ENCODE measurements at regions not wholly inside any gene's neighbourhood (a gene's known extent, or its start where the extent isn't known, plus 50 kb on each side); places are given as distances from the start of the nearest gene placed in this dataset.

DNA sequence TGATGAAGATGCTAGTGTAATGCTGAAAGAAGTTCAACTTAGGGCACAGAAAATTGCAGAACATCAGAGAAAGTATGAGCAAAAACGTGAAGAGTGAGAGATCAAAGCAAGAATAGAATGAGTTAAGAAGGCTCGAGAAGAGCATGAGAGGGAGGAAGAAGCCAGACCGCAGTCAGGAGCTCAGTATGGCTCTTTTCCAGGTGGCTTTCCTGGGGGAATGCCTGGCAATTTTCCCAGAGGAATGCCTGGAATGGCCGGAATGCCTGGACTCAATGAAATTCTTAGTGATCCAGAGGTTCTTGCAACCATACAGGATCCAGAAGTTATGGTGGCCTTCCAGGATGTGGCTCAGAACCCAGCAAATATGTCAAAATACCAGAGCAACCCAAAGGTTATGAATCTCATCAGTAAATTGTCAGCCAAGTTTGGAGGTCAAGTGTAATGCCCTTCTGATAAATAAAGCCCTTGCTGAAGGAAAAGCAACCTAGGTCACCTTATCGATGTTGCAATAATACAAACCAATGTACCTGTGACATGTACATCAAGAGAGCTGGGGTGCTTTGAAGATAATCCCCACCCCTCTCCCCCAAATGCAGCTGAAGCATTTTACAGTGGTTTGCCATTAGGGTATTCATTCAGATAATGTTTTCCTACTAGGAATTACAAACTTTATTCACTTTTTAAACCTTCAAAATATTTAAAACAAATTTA, 277.9 kb downstream of the LPIN1 start:
- peak; percentile 56 for DNase-seq (ENCODE audit: low read depth)

DNA sequence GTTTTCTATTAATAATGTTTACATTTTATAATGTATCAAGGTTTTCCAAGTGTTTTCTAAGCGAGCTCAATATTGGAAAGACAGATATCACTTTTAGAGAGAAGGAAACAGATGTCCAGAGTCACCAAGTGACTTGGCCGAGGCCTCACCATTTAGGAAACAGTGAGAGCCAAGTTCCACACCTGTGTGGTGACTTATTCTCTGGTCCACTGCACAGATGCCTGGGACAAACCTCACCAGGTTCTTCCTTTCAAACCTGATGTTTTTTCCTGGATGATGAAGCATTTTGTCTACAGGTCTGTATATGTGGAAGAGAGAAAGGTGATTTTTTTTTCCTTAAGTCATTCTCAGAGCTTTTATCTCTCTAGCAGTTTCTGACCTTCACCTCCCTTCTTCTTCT, 280.7 kb downstream of the LPIN1 start:
- no peak for DNase-seq (ENCODE audit: low read depth)

DNA sequence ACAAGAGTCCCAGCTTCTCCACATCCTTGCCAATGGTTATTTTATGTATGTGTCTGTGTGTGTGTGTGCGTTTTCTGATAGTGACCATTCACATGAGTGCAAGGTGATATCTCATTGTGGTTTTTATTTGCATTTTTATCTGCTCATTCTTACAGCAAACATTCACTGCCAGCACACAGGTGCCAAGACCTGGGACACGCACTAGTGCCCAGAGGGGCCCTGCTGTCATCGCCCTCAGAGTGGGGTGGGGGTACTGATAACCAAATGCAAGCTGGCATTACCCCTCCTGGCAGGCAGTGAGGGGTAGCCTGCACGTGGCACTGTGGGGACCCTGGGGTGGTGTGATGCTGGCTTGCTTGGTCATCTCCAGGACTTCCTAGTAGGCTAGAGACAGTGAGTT, 285.4 kb downstream of the LPIN1 start:
- DNase-seq (ENCODE audit: low read depth): no peak

DNA sequence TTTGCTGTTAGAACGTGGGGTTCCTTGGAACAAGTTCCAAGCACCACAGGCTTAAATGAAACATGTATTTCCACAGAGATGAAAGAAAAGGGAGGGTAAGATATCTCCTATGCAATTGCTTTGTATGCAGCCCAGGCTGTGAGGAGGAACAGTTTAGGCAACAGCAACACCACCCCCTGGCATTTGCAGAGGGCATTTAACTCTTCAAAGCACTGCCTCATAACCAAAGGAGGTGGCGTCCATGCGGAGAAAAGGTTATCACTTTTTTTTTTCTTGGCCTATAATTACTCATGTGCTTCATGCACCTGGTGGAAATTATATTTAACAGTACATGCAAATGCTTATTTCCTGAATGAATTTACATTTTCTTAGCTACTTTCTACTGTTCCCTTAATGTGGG, 286.0 kb downstream of the LPIN1 start:
- DNase-seq (ENCODE audit: low read depth): no peak

DNA sequence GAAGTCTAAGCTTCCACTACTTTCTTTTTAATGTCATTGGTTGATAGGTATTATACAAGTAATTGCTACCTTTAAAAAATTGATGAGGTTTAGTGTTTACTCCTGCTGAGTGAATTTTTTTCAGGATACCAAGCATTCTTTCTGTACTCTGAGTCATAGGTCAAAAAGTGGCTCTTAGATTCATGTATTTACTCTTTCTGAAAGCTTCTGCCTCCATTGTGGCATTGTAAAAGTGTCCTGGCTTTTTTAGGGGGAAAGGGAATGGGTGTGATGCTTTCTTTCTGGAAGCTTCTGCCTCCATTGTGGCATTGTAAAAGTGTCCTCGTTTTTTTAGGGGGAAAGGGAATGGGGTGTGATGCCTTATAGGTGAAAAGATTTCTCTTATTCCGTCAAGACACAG, 286.5 kb downstream of the LPIN1 start:
- DNase-seq (ENCODE audit: low read depth): no peak

DNA sequence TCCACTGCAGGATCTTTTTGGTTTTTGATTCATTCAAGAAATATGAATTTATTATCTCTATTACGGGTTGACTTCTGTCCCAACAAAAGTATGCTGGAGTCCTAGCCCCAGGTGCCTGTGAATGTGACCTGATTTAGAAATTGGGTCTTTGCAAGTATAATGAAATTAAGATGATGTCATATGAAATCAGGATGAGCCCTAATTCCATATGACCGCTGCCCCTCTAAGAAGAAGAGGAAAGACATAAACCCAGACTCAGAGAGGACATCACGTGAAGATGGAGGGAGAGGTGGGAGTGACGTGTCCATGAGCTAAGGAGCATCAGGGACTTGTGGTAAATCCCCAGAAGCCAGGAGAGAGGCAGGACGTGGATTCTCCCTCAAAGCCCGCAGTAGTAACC, 287.1 kb downstream of the LPIN1 start:
- no peak for DNase-seq (ENCODE audit: low read depth)

DNA sequence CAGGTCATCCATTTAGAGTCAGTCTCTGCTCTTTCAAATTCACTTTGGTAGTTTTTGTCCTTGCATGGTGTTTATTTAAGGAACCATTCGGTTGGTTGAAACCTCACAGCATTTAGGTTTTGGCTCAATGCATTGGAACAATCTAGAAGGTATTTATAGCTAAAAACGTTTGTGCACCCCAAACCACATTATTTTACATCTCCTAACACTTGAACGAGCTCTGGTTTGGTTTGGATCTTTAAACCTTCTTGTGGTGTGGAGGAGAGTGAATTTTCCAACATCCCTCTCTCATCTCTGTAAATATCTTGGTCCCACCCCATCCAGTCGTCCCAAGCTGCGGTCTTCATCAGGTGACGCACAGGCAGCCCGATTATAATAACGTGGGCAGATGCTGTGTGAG, 287.9 kb downstream of the LPIN1 start:
- no peak for DNase-seq (ENCODE audit: low read depth)

DNA sequence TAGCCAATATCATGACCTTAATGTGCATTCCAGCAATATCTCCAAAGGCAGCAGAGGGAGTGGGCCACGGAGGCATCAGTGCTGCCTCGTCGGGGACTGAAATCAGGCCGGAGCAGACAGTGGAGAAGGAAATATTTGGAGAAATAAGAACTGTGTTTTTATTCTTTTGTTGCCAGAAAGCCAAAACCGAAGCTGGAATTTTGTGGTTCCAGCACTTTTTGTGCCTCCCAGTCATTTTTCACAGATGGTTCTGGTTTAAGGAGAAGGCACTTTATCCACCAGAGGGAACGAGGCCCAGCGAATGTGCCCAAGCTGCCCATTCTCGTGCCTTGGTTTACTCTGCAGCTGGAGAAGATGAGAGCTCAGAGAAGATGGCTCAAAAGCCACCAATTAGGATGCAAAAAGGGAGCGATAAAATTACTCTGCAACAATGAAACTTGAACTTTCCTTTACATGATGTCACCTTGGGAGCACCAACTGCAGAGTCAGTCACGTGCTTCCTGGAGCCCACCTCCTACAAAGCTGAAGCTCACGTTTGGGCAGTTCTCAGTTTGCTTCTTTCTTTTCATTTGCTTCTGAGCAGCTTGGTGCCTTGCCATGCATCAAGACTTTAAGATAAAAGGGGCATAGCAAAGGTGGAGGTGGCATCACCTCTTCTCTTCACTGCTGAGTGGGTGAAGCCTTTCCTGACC, 288.7 kb downstream of the LPIN1 start:
- DNase-seq (ENCODE audit: low read depth): no peak

DNA sequence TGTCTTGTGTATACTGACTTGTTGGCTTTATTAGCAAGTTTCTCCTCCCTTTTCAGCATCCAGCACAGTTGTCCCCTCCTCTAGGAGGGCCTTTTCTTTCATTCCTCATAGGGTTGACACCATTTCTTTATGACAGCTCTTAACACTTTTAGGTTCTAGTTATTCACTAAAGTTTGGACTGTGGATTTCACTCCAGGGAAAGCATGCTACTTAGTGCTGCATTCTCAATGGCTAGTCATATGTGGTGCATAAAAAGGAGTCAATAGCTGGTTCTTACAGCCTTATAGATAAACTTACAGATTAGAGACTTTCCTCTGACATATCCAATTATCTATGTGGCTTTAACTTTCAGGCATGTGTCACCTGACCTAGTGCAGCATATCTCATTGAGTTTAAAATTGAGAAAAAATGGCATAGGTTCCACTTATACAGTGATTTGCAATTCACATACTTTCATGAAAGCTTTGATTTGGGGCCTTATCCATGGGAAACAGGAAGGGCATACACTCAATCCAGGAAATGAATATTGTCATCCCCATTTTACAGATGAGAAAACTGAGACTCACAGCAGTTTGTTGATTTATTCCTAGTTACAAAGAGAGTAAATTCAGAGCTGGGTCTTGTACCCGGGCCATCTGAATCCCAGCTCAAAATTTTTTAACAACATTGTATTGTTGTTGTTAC, 289.7 kb downstream of the LPIN1 start:
- DNase-seq (ENCODE audit: low read depth): no peak

DNA sequence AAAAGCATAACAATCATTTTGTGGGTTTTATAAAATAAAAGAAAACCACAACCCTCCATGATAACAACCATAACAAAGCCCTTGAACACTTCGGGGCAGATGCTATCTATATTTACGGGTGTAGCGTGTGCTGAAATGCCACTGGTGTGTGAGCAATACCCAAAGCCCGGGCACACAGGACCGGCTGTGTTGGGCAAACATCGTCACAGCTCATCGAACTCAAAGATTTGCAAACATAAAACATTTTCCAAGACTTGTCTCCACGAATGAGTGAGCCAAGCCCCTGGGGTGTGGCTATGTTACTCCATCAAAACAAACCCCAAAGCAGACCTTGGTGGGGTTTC, 290.2 kb downstream of the LPIN1 start:
- no peak for DNase-seq (ENCODE audit: low read depth)

DNA sequence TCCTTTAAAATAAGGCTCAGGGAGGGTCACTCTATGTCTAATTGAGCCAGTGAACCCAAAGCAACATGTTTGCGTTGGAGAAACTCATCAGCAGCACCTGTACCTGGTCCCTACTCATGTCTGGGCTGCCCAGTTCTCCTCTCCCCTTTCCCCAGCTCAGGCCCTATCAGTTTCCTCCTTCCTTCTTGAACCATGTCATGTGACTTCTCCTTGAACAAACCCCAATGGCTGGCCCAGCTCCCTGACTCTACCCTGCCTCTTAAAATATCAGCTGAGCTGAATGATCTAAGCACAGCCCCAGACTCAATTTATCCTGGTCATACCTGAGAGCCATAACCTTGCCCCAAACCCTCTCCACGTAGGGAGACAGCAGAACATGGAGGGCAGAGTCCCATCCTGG, 290.9 kb downstream of the LPIN1 start:
- no peak for DNase-seq (ENCODE audit: low read depth)

DNA sequence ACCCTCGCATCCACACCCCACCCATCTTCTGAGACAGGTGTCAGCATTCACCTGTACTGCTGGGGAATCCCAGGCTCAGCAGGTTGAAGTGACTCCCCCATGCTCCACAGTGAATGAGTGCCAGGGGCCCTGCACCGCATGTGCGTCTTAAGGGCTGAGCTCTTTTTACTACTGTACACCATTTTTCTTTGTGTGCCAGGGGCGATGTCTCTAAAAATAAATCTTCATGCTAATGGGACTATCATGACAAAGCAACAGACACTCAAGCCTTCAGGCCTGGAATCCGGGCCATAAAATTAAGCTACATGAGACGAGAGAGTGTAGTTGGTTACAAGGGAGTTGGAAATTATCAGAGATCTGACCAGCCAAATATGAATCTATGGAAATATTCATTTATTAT, 294.8 kb downstream of the LPIN1 start:
- DNase-seq (ENCODE audit: low read depth): no peak

DNA sequence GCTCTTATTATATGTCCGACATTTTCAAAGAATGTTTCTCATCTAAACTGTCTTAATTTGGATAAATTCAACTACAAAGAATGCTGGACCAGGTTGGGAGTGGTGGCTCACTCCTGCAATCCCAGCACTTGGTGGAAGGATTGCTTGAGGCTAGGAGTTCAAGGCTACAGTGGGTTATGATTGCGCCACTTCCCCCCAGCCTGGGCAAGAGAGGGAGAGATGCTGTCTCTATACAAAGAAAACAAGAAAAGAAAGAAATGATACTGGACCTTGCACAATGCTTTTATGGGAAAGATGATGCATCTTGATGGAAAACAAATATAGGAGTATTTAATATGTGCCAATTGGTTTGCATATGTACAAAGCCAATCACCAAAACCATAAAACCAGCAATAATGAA, 296.7 kb downstream of the LPIN1 start:
- DNase-seq (ENCODE audit: low read depth): no peak

DNA sequence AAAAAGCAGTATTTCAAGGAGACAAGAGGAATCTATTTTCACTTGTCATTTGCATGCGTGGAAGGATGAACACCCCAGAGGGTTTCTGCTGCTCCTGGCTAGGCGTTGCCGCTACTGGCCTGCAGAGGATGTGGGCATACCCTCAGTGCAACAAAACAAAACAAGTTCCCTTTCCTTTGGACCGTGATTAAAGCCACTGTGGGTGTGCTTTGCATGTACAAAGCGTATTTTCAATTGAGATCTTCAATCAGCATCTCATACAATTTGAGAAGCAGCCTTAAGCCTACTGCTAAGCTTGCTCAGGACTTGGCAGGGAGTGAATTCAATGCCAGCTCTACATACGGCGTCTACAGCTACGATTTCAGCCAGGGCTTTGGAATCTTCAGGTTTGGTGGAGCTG, 298.4 kb downstream of the LPIN1 start:
- no peak for DNase-seq (ENCODE audit: low read depth)

DNA sequence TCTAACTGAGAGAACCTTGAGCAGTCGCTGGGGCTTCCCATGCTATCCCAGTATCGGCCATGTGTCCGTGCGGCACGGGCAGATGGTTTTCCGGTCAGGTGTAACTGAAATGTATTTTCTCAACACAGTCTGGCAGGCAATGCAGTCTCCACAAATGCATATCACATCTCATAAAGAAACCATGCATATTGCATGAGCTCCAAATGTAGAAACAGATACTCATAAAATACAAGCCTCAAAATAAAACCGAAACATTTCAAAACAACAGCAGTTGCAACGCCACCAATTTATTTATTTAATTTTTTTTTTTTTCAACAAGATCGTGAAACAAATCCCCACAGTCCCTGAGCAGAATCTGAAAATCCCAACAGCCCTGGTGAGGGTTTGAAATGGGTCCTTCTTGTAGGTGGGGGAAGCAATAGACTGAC, 299.4 kb downstream of the LPIN1 start:
- no peak for DNase-seq (ENCODE audit: low read depth)

DNA sequence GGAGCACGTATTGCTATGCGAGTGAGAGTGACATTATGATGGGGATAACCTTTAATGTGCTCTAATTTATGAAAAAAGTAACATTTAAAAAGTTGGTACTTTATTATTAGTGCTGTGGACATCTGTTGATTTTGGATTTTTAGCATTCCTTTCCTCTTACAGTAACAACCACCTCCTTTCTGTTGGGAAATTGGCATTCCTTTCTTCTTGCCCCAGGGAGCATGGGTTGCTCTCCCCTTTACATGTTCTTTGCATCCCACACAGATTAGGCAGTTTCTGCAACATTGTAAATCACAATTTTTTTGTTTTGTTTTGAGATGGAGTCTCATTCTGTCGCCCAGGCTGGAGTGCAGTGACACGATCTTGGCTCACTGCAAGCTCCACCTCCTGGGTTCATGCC, 300.2 kb downstream of the LPIN1 start:
- no peak for DNase-seq (ENCODE audit: low read depth)

DNA sequence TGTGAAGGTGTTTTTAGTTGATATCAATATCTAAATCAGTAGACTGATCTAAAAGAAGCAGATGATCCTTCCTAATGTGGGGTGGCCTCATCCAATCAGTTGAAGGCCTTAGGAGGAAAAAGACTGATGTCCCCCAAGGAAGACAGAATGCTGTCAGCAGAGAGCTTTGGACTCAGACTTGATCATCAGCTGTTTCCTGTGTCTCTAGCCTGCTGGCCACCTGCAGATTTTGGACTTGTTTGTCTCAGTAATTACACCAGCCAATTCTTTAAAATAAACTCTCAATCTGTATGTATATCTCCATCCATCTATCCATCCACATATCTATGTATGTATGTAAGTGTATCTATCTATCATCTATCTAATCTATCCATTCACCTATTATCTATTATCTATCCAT, 301.3 kb downstream of the LPIN1 start:
- DNase-seq (ENCODE audit: low read depth): no peak

DNA sequence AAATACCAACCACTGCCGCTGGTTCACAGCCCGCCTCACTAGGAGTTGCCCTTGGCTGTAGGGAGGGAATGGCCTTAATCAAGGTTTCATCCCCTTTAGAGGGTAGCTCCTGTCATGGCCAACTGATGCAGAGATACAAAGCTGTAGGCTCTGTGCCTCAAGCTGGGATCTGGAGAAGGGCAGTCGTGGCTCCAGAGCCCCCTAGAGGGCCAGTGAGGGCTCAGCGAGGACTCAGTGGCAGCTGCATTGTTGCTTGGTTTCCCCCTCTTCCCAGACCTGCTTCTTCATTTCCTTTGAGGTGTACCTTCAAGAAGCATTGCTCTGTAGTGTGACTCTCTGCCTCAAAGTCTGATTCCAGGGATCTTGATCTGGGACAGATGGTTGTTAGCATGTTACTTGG, 302.1 kb downstream of the LPIN1 start:
- no peak for DNase-seq (ENCODE audit: low read depth)

DNA sequence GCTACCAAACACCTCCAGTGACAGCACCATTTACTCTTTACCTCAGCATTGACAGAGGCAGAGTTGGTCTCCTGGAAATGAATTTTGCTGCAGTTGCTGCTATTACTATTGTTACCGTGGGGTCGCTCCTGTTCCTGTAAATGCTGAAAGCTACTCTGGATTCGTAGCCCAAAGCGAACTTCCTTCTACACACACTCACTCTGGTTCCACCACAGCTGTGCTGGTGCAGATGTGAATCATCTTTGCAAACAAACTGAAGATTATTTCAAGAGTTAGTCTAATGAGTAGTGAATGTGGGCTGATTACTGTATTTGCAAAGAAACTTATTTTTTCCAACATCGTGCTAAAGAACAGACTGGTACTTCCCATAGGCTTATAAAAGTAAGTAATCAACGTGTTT, 304.0 kb downstream of the LPIN1 start:
- DNase-seq (ENCODE audit: low read depth): peak; percentile 55

DNA sequence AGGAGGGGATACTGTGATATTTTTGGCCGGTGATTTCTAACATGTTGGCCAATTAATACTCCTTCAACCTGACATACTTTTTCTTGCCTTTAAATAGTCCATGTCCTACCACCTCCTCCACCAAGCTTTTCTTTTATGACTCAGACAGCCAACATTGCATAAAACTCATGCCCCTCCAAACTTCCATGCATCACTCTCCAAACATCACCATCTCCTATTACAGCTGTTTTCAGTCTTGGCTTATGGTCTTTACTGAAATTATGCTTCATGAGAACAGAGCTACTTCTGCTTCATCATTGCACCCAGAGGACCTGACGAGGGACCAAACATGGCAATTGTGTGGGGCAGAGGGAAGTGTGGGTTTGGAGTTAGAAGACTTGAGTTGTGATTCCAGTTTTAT, 305.4 kb downstream of the LPIN1 start:
- no peak for DNase-seq (ENCODE audit: low read depth)

DNA sequence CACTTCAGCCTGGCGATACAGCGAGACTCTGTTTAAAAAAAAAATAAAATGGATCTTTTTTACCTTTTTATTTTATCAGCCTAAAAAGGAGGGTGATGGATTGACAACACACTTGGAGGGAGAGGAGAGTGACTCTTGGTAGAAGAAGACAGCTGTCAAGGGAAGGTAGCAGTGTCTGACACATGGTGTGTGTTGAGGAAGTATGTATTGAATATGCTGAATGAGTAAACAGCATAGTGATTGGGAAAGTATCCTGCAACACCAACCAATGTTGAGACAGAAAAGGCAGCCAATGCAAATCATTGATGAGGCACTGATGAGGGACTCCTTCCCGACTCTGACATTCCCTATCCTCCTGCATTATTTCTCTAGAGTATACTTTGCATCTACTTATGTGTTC, 306.4 kb downstream of the LPIN1 start:
- DNase-seq (ENCODE audit: low read depth): no peak

DNA sequence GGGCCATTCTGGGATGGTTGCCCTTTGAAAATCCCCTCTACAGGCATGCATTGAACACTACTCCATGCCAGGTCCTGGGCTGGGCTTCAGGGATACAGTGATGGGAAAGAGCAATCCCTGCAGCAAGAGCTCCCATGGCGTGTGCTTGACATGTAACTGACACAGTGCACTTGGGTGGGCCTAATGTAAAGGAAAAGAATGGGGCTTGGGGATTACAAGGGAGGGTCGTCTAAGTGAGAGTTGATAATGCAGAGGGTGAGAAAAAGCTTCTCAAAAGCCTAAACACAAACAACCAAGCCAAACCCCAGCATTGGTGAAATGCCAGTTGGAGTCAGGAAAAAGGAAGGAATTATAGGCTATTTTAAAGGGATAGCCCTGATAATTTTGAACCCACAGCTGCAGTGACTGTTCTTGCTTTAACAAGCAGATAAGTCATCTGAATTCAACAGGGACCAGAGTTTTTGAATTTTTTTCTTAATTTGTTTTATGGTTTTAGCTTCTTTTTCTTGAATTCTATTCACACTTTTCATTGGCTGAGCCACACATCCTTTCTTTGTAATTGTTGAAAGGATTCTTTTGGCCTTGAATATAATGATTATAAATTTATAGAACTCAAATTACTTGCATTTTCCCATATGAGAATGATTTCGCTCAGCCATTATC, 308.7 kb downstream of the LPIN1 start:
- DNase-seq (ENCODE audit: low read depth): no peak
